K562 (cell line): ENCODE measurements at regions not wholly inside any gene's neighbourhood (a gene's known extent, or its start where the extent isn't known, plus 50 kb on each side); places are given as distances from the start of the nearest gene placed in this dataset.
A peak's percentile ranks its signal among the peaks of the same experiment; 100 is the strongest.
"Not testable (repeated sequence)": the region's sequence is repeated elsewhere in the genome, so short reads cannot be mapped to it uniquely, and the experiment has no call there.

Experiments
- ATAC-seq: fragments of 200-7000 bp; cut with Tn5 transposase; 3 replicates; pipeline ENCODE4 v1.9.1; 2020; ENCODE audit warnings: moderate library complexity
- BruUV-seq: library from RNA; stranded (reverse); fragments of 400-500 nt; replicated peaks from 2 replicates; lab custom pipeline; 2021; lab: Mats Ljungman, UMichigan
- CTCF ChIA-PET: fragments of 300-600 bp; formaldehyde crosslinking; extraction: SDS; loops from one replicate; lab custom pipeline; 2021; ENCODE audit warnings: low intra/inter-chr PET ratio; lab: Yijun Ruan, JAX
- POLR2A ChIA-PET: fragments of 300-600, 350-650 bp; sonication (Branson Sonifier 250); formaldehyde crosslinking; extraction: SDS; loops from one replicate; lab custom pipeline; 2021; ENCODE audit warnings: antibody characterized with exemption, inconsistent platforms; lab: Yijun Ruan, JAX
- DNase-seq, 4 experiments: peaks; one replicate each; pipeline versions ENCODE4 v3.0.0 to v3.0.0-alpha.2; 2011 to 2018; ENCODE audit warnings: low spot score in 3 of 4, mixed read lengths in 3 of 4; ENCODE audit errors: extremely low read depth in 1 of 4
- FAIRE-seq: peaks from 2 replicates; lab custom pipeline; 2011; peaks lifted over from hg19 to GRCh38; lab: Jason Lieb, UNC
- H2AFZ ChIP-seq: 2 replicates; pipeline ENCODE4 v1.6.0; 2011; ENCODE audit warnings: low read depth, low read length, control low read depth, inconsistent platforms
- H3K27ac ChIP-seq: fragments of 200-600 bp; 3 replicates; pipeline ENCODE4 v1.8.0; 2011; ENCODE audit warnings: low read depth, mild to moderate bottlenecking, control low read depth, inconsistent platforms, low read length, moderate library complexity, mixed read lengths; ENCODE audit errors: extremely low read depth
- H3K27me3 ChIP-seq, 2 experiments: fragments of 300-600 bp in 1 of 2; 2 replicates in 1 of 2; 3 replicates in 1 of 2; pipeline versions ENCODE4 v1.6.0 to v1.8.0; 2011; ENCODE audit warnings: inconsistent platforms in 2 of 2, low read length in 2 of 2, mild to moderate bottlenecking in 1 of 2, mixed read lengths in 1 of 2, moderate library complexity in 1 of 2; ENCODE audit not compliant: control insufficient read depth in 2 of 2, insufficient read depth in 2 of 2
- H3K36me3 ChIP-seq: fragments of 300-600 bp; 3 replicates; pipeline ENCODE4 v1.8.0; 2011; ENCODE audit warnings: mild to moderate bottlenecking, low read length, inconsistent platforms; ENCODE audit not compliant: control insufficient read depth, insufficient read depth
- H3K4me1 ChIP-seq, 2 experiments: fragments of 200-600 bp in 1 of 2; replicated peaks in 1 of 2; 2 replicates in 1 of 2; 3 replicates in 1 of 2; pipeline versions ENCODE4 v1.5.1 to v1.8.0; 2011; ENCODE audit warnings: inconsistent platforms in 2 of 2, low read length in 2 of 2, mild to moderate bottlenecking in 1 of 2, mixed read lengths in 1 of 2, moderate library complexity in 1 of 2; ENCODE audit not compliant: control insufficient read depth in 2 of 2, insufficient read depth in 2 of 2
- H3K4me2 ChIP-seq: 2 replicates; pipeline ENCODE4 v1.6.1; 2011; ENCODE audit warnings: low read length, control low read depth, inconsistent platforms, mixed read lengths; ENCODE audit not compliant: insufficient read depth
- H3K4me3 ChIP-seq: fragments of 200-600 bp; sonication (generic), shearing (Covaris generic); 2 replicates; pipeline ENCODE4 v1.5.1; 2016; ENCODE audit warnings: control low read depth, inconsistent platforms
- H3K79me2 ChIP-seq: fragments of 200-600 bp; 3 replicates; pipeline ENCODE4 v1.8.0; 2011; ENCODE audit warnings: low read length, inconsistent platforms; ENCODE audit not compliant: control insufficient read depth, insufficient read depth
- H3K9ac ChIP-seq, 2 experiments: 2 replicates each; pipeline versions ENCODE4 v1.6.0 to v1.6.1; 2011; ENCODE audit warnings: low read depth in 2 of 2, low read length in 2 of 2, control low read depth in 1 of 2, inconsistent platforms in 1 of 2, mild to moderate bottlenecking in 1 of 2, mixed read lengths in 1 of 2; ENCODE audit not compliant: insufficient read depth in 1 of 2
- H3K9me1 ChIP-seq: one replicate; pipeline ENCODE4 v1.6.0; 2011; ENCODE audit warnings: inconsistent platforms, mild to moderate bottlenecking, low read length, moderate library complexity; ENCODE audit not compliant: control insufficient read depth, insufficient read depth
- H3K9me3 ChIP-seq: replicated peaks from 2 replicates; pipeline ENCODE4 v1.5.1; 2011; ENCODE audit warnings: low read depth, low read length, inconsistent platforms; ENCODE audit not compliant: control insufficient read depth, insufficient read depth
- H4K20me1 ChIP-seq: replicated peaks from 2 replicates; pipeline ENCODE4 v1.6.1; 2011; ENCODE audit warnings: low read length, inconsistent platforms, mixed read lengths; ENCODE audit not compliant: control insufficient read depth, insufficient read depth
- ETV1 ChIP-seq: fragments of 450-650 bp; conservative IDR thresholded peaks from 2 replicates; pipeline ENCODE4 v1.6.1; 2016; ENCODE audit warnings: missing genetic modification characterization, control low read depth, low read depth, missing compliant biosample characterization
- GABPA ChIP-seq: fragments of 200-800 bp; sonication (Bioruptor generic); conservative IDR thresholded peaks from 2 replicates; pipeline ENCODE4 v1.6.1; 2016; ENCODE audit warnings: low read depth, missing genetic modification characterization, missing compliant biosample characterization
- MEIS2 ChIP-seq: fragments of 450-650 bp; IDR thresholded peaks from 2 replicates; pipeline ENCODE4 v1.6.1; 2014; ENCODE audit warnings: mild to moderate bottlenecking; ENCODE audit not compliant: partially characterized antibody
- NR2C1 ChIP-seq, 2 experiments: fragments of 450-650 bp; IDR thresholded peaks; 2 replicates each; pipeline ENCODE4 v1.6.1; 2017; ENCODE audit warnings: mild to moderate bottlenecking in 2 of 2, antibody characterized with exemption in 1 of 2, inconsistent platforms in 1 of 2, missing compliant biosample characterization in 1 of 2, missing genetic modification characterization in 1 of 2
- NR2C2 ChIP-seq, 2 experiments: fragments of 200-800 bp in 1 of 2; sonication (Bioruptor generic) in 1 of 2; sonication (generic) in 1 of 2; formaldehyde crosslinking in 1 of 2; IDR thresholded peaks; 2 replicates each; pipeline versions ENCODE4 v1.6.1 to v1.8.0; 2016 to 2022; ENCODE audit warnings: mild to moderate bottlenecking in 1 of 2, missing compliant biosample characterization in 1 of 2, missing genetic modification characterization in 1 of 2, missing genetic modification reagents in 1 of 2
- ZNF444 ChIP-seq: fragments of 250-450 bp; sonication (Bioruptor Pico); IDR thresholded peaks from 2 replicates; pipeline ENCODE4 v1.4.0; 2020; ENCODE audit warnings: mild to moderate bottlenecking, moderate library complexity
- WGBS: fragments of 100-300 bp; shearing (Covaris generic); methylation state at CpG from one replicate; pipeline ENCODE4 v1.1.6; 2016; ENCODE audit warnings: low coverage, mixed read lengths; ENCODE audit not compliant: insufficient coverage; ENCODE audit errors: missing lambda C conversion rate; 5-methylcytosine and 5-hydroxymethylcytosine counted together
- in situ Hi-C: fragments of 300-500 bp; cut with MboI; formaldehyde crosslinking; loops from 4 replicates; pipeline ENCODE4 v1.15.0; 2018; ENCODE audit warnings: inconsistent platforms, mixed read lengths
- intact Hi-C: fragments of 100-400 bp; cut with micrococcal nuclease; formaldehyde crosslinking; loops from 2 replicates; pipeline ENCODE4 v1.14.2; 2022
- TF ChIP-seq, protein P1 (sequence below): fragments of 200-800 bp; sonication (Bioruptor generic); IDR thresholded peaks from 2 replicates; pipeline ENCODE4 v1.6.1; 2017; ENCODE audit warnings: missing genetic modification characterization, missing compliant biosample characterization
- TF ChIP-seq, protein P2 (sequence below), 2 experiments: IDR thresholded peaks in 1 of 2; conservative IDR thresholded peaks in 1 of 2; 2 replicates each; pipeline ENCODE4 v1.6.1; 2016; ENCODE audit warnings: low read depth in 2 of 2, mild to moderate bottlenecking in 1 of 2, missing compliant biosample characterization in 1 of 2, missing genetic modification characterization in 1 of 2, moderate library complexity in 1 of 2
- TF ChIP-seq, protein P3 (sequence below): fragments of 250-450 bp; sonication (Bioruptor Pico); IDR thresholded peaks from 2 replicates; pipeline ENCODE4 v1.5.0; 2021; ENCODE audit warnings: mild to moderate bottlenecking, borderline replicate concordance

DNA sequence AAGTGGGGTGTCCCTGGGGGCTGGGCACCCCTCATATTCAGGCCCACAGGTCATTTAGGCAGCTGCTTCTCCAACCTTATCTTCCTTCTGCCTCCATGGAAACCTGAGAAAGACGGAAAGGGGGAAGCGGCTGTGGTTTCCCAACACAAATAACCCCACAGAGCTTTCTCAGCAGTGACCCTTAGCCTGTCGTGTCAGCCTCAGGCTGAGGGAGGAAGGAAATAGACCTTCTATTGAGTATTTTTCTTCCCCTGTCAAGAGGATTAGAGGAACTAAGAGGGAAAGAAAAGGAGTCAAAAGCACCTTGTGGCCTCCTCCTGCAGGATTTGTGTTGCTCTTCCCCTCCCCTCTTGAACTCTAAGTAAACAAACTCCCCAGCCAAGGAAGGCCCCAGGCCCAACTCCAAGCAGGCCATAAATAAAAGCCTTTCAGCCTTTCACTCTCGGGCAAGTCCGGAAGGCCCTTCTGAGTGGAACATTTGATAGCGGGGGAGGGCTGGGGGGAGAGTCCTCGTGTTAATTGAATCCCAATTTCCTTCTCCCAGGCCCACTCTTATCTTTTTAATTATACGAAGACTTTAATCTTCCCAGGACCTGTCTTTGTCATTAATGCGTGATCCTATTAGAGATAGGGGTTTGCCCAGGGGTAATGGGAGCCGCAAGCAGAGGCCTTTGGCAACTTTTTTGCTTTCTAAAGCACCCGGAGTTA is 121.8 kb downstream of the TRIM43 start:
- TF ChIP-seq ZNF444 (CRISPR knock-in tag) (peak; percentile 59; the same call in 1 of the 2 replicates), GABPA (0 out of 2 replicates have a peak, but pooled peaks have one; percentile 38), MEIS2 (peak; percentile 67), ETV1 (tag) (0 out of 2 replicates have a peak, but pooled peaks have one; percentile 14), NR2C2 (tag; IDR thresholded peaks at IDR 0.05) (peak; percentile 82), NR2C1 (tag; IDR thresholded peaks at IDR 0.05) (peak; percentile 73)
- TF ChIP-seq, protein P1, sequence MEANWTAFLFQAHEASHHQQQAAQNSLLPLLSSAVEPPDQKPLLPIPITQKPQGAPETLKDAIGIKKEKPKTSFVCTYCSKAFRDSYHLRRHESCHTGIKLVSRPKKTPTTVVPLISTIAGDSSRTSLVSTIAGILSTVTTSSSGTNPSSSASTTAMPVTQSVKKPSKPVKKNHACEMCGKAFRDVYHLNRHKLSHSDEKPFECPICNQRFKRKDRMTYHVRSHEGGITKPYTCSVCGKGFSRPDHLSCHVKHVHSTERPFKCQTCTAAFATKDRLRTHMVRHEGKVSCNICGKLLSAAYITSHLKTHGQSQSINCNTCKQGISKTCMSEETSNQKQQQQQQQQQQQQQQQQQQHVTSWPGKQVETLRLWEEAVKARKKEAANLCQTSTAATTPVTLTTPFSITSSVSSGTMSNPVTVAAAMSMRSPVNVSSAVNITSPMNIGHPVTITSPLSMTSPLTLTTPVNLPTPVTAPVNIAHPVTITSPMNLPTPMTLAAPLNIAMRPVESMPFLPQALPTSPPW (CRISPR knock-in tag) = peak; percentile 39; the same call in 1 of the 2 replicates
- TF ChIP-seq, protein P2, sequence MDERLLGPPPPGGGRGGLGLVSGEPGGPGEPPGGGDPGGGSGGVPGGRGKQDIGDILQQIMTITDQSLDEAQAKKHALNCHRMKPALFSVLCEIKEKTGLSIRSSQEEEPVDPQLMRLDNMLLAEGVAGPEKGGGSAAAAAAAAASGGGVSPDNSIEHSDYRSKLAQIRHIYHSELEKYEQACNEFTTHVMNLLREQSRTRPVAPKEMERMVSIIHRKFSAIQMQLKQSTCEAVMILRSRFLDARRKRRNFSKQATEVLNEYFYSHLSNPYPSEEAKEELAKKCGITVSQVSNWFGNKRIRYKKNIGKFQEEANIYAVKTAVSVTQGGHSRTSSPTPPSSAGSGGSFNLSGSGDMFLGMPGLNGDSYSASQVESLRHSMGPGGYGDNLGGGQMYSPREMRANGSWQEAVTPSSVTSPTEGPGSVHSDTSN (CRISPR knock-in tag; IDR thresholded peaks at IDR 0.05; ENCODE audit: low read depth) = not testable (repeated sequence)
- TF ChIP-seq, protein P2 (tag; conservative IDR thresholded peaks at IDR 0.05; ENCODE audit: low read depth) = peak; percentile 65
- TF ChIP-seq, protein P3, sequence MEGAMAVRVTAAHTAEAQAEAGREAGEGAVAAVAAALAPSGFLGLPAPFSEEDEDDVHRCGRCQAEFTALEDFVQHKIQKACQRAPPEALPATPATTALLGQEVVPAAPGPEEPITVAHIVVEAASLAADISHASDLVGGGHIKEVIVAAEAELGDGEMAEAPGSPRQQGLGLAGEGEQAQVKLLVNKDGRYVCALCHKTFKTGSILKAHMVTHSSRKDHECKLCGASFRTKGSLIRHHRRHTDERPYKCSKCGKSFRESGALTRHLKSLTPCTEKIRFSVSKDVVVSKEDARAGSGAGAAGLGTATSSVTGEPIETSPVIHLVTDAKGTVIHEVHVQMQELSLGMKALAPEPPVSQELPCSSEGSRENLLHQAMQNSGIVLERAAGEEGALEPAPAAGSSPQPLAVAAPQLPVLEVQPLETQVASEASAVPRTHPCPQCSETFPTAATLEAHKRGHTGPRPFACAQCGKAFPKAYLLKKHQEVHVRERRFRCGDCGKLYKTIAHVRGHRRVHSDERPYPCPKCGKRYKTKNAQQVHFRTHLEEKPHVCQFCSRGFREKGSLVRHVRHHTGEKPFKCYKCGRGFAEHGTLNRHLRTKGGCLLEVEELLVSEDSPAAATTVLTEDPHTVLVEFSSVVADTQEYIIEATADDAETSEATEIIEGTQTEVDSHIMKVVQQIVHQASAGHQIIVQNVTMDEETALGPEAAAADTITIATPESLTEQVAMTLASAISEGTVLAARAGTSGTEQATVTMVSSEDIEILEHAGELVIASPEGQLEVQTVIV (CRISPR knock-in tag) = peak; percentile 41; the same call in 1 of the 2 replicates
- TF ChIP-seq NR2C2 (CRISPR knock-in tag; IDR thresholded peaks at IDR 0.05); NR2C1 (IDR thresholded peaks at IDR 0.05): not testable (repeated sequence)
- TF ChIP-seq, all 486 proteins: peak for 9; not testable (repeated sequence) for 477
- H3K4me3 ChIP-seq, BruUV-seq, H3K36me3 ChIP-seq, H3K79me2 ChIP-seq, H3K9me1 ChIP-seq, H3K9me3 ChIP-seq, H4K20me1 ChIP-seq, FAIRE-seq, H3K27ac ChIP-seq, H3K4me2 ChIP-seq, H3K9ac ChIP-seq, H2AFZ ChIP-seq, H3K4me1 ChIP-seq, in situ Hi-C loops, CTCF ChIA-PET, H3K27me3 ChIP-seq, intact Hi-C loops, DNase-seq: not testable (repeated sequence)
- WGBS = 11% methylated on average over 9 of the region's 11 CpGs
- ATAC-seq = peak; percentile 31; the same call in 1 of the 3 replicates
- POLR2A ChIA-PET = interaction anchor here (0.6 kb wide), 1 partner anchor 43 kb away, joined by 3 read pairs; no protein-coding TSS in a partner anchor
